Endothelial cell of umbilical vein (primary cell): ENCODE measurements at regions not wholly inside any gene's neighbourhood (a gene's known extent, or its start where the extent isn't known, plus 50 kb on each side); places are given as distances from the start of the nearest gene placed in this dataset.

Experiments
- CTCF ChIP-seq, 2 donors: IDR thresholded peaks; 1 replicate in 1 of 2; 2 replicates in 1 of 2; pipeline ENCODE4 v1.5.1; 2011; ENCODE audit warnings: low read length in 2 of 2, mild to moderate bottlenecking in 2 of 2, moderate library complexity in 2 of 2, control low read depth in 1 of 2, inconsistent platforms in 1 of 2, low read depth in 1 of 2; ENCODE audit not compliant: insufficient read depth in 1 of 2; ENCODE audit errors: extremely low read depth in 1 of 2
- POLR2A ChIP-seq: IDR thresholded peaks from 2 replicates; pipeline ENCODE4 v1.6.1; 2012; ENCODE audit warnings: low read depth, mild to moderate bottlenecking, control low read depth, low read length

- TF ChIP-seq POLR2A, result no peak
- TF ChIP-seq CTCF (IDR thresholded peaks at IDR 0.05; ENCODE audit: extremely low read depth in 1 of 2, insufficient read depth in 1 of 2, low read depth in 1 of 2, low read length in 2 of 2), result no peak
These were observed 895.6 kb upstream of the ROBO1 start for GRCh38 chr3:80663426-80663825.
